HG02943 (cell line): ENCODE measurements at regions not wholly inside any gene's neighbourhood (a gene's known extent, or its start where the extent isn't known, plus 50 kb on each side); places are given as distances from the start of the nearest gene placed in this dataset.

ENCODE experiments used
- ATAC-seq: cut with Tn5 transposase; IDR thresholded peaks from one replicate; pipeline ENCODE4 v1.9.1; 2021; ENCODE audit warnings: mild to moderate bottlenecking, low read depth, moderate library complexity; ENCODE audit not compliant: unreplicated experiment

DNA sequence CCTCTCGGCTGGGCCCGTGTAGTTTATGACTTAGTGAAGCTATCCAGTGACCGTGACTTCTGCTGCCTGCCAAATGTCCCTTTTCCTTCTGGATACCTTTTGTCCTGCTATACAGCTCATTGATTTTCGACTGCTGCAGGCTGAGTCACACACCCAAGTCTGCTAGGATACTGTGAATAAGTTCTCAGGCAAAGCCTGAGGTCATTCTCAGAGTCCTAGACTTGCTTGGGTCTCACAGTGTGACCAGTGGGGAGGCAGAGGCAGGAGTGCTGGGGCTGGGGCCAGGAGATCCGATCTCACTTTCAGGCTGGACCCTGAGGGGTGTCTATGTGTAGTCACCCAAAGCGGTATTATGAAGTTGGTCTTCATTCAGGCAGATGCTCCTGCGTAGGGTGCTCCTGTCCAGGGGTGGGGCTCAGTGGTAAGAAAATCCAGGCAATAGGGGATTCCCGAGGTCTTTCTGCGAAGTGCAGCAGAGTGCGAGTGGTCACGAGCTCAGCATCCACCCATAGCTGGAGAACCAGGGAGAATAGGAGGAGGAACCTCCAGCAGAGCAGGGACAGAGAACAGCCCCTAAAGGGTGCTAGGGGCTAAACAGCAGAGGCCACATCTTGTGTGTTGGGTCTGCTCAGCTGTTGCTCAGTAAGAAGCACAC lies 268.6 kb upstream of the NCKAP5 start:
- ATAC-seq = no peak

DNA sequence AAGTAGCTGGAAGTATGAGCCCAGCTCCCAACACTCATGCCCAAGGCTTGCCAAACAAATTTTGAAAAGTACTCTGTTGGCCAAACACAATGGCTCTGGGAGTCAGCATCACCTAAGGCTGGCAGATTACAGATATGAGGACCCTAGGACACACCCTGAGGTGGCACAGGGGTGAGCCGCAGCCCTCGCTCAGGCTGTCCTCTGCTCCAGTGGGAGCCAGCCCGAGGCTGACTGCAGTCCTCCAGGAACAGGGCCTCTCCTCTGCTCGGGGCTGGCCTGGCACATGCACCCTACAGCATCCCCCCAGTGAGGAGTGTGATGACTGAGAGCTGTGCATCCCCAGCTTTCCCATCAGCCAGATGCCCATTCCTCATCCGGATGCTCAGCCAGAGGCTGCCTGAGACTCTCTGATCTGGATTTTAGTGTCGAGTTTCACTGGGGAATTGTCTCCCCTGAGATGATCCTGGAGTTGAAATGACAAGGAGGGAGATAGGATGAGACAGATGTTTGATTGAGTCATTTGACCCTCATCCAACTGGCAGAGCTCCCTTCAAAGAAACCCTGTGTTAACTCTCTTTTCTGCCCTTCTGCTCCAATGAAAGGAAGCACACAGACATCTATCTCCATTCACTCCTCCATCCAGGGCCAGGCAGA lies 269.3 kb upstream of the NCKAP5 start:
- no peak for ATAC-seq

- ATAC-seq = no peak
These were observed 270.5 kb upstream of the NCKAP5 start for GRCh38 chr2:133838642-133839365.

GRCh38 chr2:133839677-133840076 lies 271.4 kb upstream of the NCKAP5 start:
- ATAC-seq = no peak

- no peak for ATAC-seq
These were observed 272.5 kb upstream of the NCKAP5 start for GRCh38 chr2:133840761-133841160.

GRCh38 chr2:133841900-133842299 lies 273.6 kb upstream of the NCKAP5 start:
- ATAC-seq = no peak

GRCh38 chr2:133842446-133842845 lies 274.2 kb upstream of the NCKAP5 start:
- no peak for ATAC-seq

DNA sequence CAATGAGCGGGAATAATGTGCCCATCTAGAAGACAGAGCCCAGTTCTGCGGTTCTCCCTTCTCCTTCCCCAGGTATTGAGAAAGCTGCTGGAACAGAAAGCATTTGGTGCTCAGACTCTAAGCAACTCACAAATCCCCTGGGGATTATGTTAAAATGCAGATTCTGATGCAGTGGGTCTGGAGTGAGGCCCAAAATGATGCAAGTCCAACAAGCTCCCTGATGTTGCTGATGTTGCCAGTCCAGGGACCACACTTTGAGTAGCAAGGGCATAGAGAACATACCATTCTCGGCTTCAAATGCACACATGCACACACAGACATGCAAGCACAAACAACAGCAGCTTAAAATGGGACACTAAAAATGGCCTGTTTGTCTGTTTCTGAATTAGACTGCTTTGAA lies 274.8 kb upstream of the NCKAP5 start:
- no peak for ATAC-seq

- ATAC-seq = no peak
These were observed 275.3 kb upstream of the NCKAP5 start for GRCh38 chr2:133843551-133843950.

DNA sequence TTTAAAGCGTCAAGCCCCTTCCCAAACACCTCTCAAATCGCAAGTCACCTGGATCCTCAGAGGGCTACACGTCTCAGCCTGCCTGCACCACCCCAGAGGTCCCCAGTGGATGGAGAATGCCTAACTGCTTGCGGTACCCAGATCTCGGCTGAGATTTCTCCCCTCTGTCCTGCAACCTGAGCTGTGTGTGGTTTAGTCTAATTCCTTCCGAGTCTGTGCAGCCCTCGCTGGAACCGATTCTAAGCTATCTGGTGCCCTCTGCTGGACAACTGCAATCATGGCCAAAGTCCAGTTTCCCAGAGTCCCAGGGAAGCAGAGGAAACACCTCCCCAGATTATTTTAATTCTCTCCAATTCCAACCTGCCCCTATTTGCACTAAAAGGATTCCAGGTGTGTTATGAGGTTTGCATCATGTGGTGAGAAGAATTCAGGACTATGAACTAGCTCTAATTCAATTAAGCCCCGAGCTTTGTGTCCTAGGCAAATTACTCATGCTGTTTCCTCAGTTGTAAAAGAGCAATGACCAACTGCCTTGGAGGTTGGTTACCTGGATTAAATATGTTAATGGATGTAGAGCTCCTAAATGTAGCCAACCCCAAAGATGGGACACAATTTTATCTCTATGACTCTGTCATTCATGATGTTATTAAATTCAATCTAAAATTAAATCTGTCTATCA lies 276.1 kb upstream of the NCKAP5 start:
- ATAC-seq = peak; percentile 68

GRCh38 chr2:133846476-133846875 lies 278.2 kb upstream of the NCKAP5 start:
- ATAC-seq = no peak

GRCh38 chr2:133847591-133847990 lies 279.3 kb upstream of the NCKAP5 start:
- no peak for ATAC-seq

- no peak for ATAC-seq
These were observed 279.9 kb upstream of the NCKAP5 start for GRCh38 chr2:133848111-133848649.

- no peak for ATAC-seq
These were observed 281.1 kb upstream of the NCKAP5 start for GRCh38 chr2:133849341-133849740.

GRCh38 chr2:133854603-133855200 lies 286.4 kb upstream of the NCKAP5 start:
- ATAC-seq = no peak

GRCh38 chr2:133855526-133855925 lies 287.3 kb upstream of the NCKAP5 start:
- no peak for ATAC-seq

DNA sequence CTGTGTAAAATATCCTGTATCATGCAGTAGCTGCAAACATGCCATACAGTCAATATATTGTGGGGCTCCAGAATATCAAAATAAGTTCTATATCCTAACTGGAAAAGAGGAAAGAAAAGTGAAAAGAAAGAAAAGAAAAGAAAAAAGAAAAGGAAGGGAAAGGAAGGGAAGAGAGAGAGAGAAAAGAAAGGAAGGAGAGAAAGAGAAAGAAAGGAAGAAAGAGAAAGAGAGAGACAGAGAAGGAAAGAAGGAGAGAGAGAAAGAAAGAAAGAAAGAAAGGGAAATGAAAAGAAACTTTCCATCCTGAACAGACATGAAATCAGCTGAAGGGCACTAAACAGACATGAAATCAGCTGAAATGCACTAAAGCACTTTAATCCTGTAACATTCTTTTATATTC lies 288.4 kb upstream of the NCKAP5 start:
- ATAC-seq = no peak

DNA sequence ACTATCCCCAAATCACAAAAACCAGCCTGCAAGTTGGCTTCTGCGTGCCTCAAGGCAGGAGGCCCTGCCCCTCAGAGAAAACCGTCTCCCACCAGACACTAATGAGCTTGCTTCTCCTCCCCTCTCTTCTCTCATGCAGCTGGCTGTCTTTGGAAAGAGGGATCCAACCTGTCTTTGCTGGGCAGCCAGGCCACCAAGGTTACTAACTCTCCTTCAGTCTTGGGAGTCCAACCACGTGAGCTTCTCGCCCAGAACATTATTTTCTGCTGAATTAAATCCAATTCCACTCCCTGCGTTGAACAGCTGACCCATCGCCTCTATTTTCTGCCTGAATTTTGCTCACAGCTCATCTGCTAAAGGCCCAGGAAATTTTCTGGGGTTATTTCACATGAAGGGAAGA lies 291.3 kb upstream of the NCKAP5 start:
- no peak for ATAC-seq

GRCh38 chr2:133862400-133862977 lies 294.2 kb upstream of the NCKAP5 start:
- no peak for ATAC-seq

DNA sequence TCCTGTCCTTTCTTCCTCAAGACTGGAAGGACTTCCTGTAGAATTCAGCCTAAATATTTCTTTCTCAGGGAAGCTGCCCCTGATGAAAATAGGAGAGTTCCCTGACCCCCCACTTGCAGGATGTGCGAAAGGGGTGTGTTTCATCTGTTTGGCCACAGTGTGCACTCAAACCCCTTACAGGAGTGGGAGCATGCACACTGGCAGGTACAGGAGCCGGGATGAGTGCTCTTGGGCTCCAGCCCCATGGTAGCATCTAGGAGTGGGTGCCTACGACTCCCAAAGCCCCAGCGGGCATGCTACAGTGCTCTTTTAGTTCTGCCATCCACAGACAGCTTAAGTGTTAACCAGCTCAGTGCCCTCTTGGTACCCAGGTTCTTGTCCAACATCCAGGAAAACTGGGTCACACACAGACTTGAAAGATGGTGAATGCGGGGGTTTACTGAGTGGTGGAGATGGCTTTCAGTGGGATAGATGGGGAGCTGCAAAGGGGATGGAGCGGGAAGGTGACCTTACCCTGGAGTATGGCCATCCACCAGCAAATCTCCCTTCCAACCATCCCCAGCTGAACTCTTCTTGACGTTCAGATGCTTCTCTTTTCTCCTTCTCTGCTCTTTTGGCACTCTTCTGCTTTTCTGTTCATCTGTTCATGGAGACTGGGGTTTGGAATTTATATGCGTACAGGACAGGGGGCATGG lies 295.0 kb upstream of the NCKAP5 start:
- ATAC-seq = no peak
